Gastroesophageal sphincter (tissue), 3 donors: ENCODE measurements at regions not wholly inside any gene's neighbourhood (a gene's known extent, or its start where the extent isn't known, plus 50 kb on each side); places are given as distances from the start of the nearest gene placed in this dataset.

Source experiments
- POLR2A ChIP-seq, 2 donors: fragments of 450-650 bp; IDR thresholded peaks; one replicate each; pipeline ENCODE4 v1.6.1; 2017; ENCODE audit warnings: antibody characterized with exemption in 2 of 2, mild to moderate bottlenecking in 2 of 2, moderate library complexity in 1 of 2
- TF ChIP-seq, protein P1 (sequence below), 4 experiments: fragments of 200-600 bp in 2 of 4; fragments of 450-650 bp in 2 of 4; sonication (generic) in 1 of 4; IDR thresholded peaks; one replicate each; pipeline ENCODE4 v1.5.1; 2017 to 2019; ENCODE audit warnings: antibody characterized with exemption in 4 of 4, mild to moderate bottlenecking in 2 of 4, moderate library complexity in 2 of 4

DNA sequence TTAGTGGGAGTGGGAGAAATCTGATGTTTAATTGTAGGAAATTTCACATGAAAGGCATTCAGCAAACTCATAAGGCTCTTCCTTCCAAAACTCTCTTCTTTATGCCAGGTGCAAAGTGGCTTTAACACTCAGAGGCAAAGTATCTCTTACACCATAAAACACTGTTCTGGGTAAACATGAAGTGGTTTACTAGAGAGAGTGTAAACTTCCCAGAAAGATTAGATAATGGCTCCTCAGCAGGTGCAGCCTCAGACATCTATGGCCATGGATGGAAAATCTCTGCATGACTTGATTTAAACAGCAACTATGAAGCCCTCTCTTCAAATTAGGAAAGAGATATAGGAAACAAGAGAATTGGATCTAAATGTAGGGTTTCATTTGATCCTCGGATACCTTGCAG lies 583.1 kb upstream of the SALL1 start:
- TF ChIP-seq, protein P1, sequence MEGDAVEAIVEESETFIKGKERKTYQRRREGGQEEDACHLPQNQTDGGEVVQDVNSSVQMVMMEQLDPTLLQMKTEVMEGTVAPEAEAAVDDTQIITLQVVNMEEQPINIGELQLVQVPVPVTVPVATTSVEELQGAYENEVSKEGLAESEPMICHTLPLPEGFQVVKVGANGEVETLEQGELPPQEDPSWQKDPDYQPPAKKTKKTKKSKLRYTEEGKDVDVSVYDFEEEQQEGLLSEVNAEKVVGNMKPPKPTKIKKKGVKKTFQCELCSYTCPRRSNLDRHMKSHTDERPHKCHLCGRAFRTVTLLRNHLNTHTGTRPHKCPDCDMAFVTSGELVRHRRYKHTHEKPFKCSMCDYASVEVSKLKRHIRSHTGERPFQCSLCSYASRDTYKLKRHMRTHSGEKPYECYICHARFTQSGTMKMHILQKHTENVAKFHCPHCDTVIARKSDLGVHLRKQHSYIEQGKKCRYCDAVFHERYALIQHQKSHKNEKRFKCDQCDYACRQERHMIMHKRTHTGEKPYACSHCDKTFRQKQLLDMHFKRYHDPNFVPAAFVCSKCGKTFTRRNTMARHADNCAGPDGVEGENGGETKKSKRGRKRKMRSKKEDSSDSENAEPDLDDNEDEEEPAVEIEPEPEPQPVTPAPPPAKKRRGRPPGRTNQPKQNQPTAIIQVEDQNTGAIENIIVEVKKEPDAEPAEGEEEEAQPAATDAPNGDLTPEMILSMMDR (IDR thresholded peaks at IDR 0.05), result no peak
- no peak for TF ChIP-seq POLR2A (IDR thresholded peaks at IDR 0.05)
